ENCODE measurements at regions not wholly inside any gene's neighbourhood (a gene's known extent, or its start where the extent isn't known, plus 50 kb on each side); places are given as distances from the start of the nearest gene placed in this dataset.

GRCh38 chr15:39287322-39288195 is 293.3 kb upstream of the THBS1 start:
- Histone ChIP-seq H3K27ac (ENCODE audit: low read depth, low read length) (no peak overlapping the region), H3K4me1 (replicated peaks in 1 of 4; ENCODE audit: control insufficient read depth in 3 of 4, insufficient read depth in 4 of 4, low read length in 3 of 4) (no peaks in the 10 kb centered on the region), H2BK120ac (replicated peaks; ENCODE audit: low read depth, low read length) (no peak overlapping the region), H3K36me3 (ENCODE audit: control insufficient read depth in 2 of 4, insufficient read depth in 4 of 4, low read length in 3 of 4) (no peaks in the 10 kb centered on the region), H2BK15ac (ENCODE audit: low read length) (no peak overlapping the region), H3K79me2 (ENCODE audit: control insufficient read depth in 1 of 2, insufficient read depth in 2 of 2, low read length in 2 of 2) (no peaks in the 10 kb centered on the region), H3K23ac (ENCODE audit: insufficient read length) (no peak overlapping the region), H4K5ac (ENCODE audit: insufficient read length, low read depth, low read length) (no peak overlapping the region), H3K56ac (replicated peaks; ENCODE audit: insufficient read length, low read depth, low read length) (no peak overlapping the region), H3K23me2 (ENCODE audit: low read depth, low read length) (no peaks in the 10 kb centered on the region), H3K18ac (ENCODE audit: extremely low read depth, low read length) (no peak overlapping the region), H3K79me1 (ENCODE audit: low read depth, low read length) (no peaks in the 10 kb centered on the region), H3K14ac (ENCODE audit: insufficient read length) (no peak overlapping the region), H4K20me1 (replicated peaks in 1 of 2; ENCODE audit: control insufficient read depth in 1 of 2, insufficient read depth in 2 of 2, low read length in 2 of 2) (no peaks in the 10 kb centered on the region), H4K91ac (replicated peaks; ENCODE audit: insufficient read length, low read length) (no peak overlapping the region), H2BK12ac (ENCODE audit: low read depth, low read length) (no peak overlapping the region), H3K9ac (replicated peaks in 1 of 4; ENCODE audit: extremely low read depth in 1 of 4, low read depth in 3 of 4, low read length in 3 of 4) (no peak overlapping the region), H3K4me3 (ENCODE audit: extremely low read depth in 1 of 4, insufficient read depth in 2 of 4, low read depth in 3 of 4, low read length in 4 of 4) (no peak overlapping the region), H3K4ac (replicated peaks; ENCODE audit: insufficient read length, low read depth, low read length) (no peak overlapping the region), H4K8ac (ENCODE audit: extremely low read depth, insufficient read depth, low read length) (no peak overlapping the region), H3K27me3 (replicated peaks in 1 of 4; ENCODE audit: control insufficient read depth in 3 of 4, extremely low read depth in 1 of 4, insufficient read depth in 3 of 4, low read length in 3 of 4) (peaks cover 0 to 1% (median 0%) of the 10 kb centered on the region in 4 experiments; a peak in 1 of 7 replicates), H2AK5ac (ENCODE audit: low read depth, low read length) (no peak overlapping the region), H3K9me3 (ENCODE audit: insufficient read depth in 2 of 2, low read depth in 1 of 2, low read length in 1 of 2) (peaks cover 0 to 3% of the 10 kb centered on the region in 2 experiments; a peak in 1 of 4 replicates), H3K4me2 (ENCODE audit: insufficient read depth in 1 of 2, low read depth in 2 of 2, low read length in 2 of 2) (no peak overlapping the region), H2BK5ac (ENCODE audit: low read depth, low read length) (no peak overlapping the region), H2AFZ (ENCODE audit: low read length) (no peak overlapping the region), H2BK20ac (ENCODE audit: low read length) (no peak overlapping the region)
- no peak for DNase-seq (ENCODE audit: low read depth in 1 of 2, low spot score in 2 of 2)
- no peak for FAIRE-seq
- CTCF ChIA-PET (ENCODE audit: partially characterized antibody), result no interaction called here
- TF ChIP-seq HDAC6 (IDR thresholded peaks at IDR 0.05; ENCODE audit: low read depth, low read length) (no peak), SAP30 (IDR thresholded peaks at IDR 0.05; ENCODE audit: insufficient read depth, insufficient replicate concordance, low read length) (no peak), CHD2 (IDR thresholded peaks at IDR 0.05; ENCODE audit: low read length) (no peak)
- WGBS, 2 experiments (ENCODE audit: extremely low coverage in 1 of 2, insufficient coverage in 1 of 2, insufficient read length in 1 of 2, insufficient replicate concordance in 2 of 2, low coverage in 1 of 2, low lambda C conversion rate in 2 of 2, missing lambda C conversion rate in 1 of 2), result 89% methylated on average over 6 of the region's 6 CpGs; no CpG with 5 or more reads in 1 of the 2 experiments
- POLR2A ChIA-PET (ENCODE audit: partially characterized antibody), result no interaction called here
